ENCODE measurements at regions not wholly inside any gene's neighbourhood (a gene's known extent, or its start where the extent isn't known, plus 50 kb on each side); places are given as distances from the start of the nearest gene placed in this dataset.
"Not testable (repeated sequence)": the region's sequence is repeated elsewhere in the genome, so short reads cannot be mapped to it uniquely, and the experiment has no call there.

DNA sequence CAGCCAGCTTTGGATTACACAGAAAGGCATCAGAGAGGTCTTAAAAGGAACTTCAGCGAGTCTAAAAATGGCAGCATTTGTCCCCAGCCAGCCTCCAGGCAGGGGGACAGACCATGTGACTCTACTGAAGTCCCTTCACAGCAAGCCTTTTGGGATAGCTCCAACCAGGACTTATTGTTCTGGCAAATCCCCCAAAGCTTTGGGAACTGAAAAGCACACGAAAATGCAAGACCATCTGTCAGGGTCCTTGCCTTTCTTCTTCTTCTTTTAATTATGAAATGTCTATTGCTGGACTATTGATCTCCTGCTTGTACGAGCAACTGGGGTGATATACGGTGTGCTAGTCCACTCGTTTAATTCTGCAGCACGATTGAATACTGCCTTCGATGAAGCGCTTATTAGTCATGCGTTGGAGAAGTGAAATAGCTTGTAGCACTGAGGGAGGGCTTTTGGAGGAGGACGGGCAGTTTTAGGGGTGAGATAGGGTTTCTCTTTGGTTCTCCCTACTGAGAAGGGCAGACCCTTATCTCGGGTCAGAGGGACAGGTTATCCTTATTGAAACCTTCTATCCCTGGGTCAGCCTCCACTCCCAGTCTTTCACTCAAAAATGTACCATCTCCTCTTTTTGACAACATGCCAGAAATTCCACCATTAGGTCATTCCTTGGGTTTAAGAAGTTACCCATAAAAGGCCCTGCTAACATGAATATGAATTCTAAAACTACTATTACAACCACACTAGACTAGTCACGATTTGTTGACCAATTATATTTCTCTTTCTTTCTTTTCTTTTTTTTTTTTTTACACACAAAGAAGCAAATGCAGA, 416.4 kb downstream of the MIAT start:
- H3K27me3 ChIP-seq (ENCODE audit: control insufficient read depth, insufficient read depth, low read length) = peaks cover 19% of the 10 kb centered on the region
- DNase-seq (ENCODE audit: low read depth in 4 of 6, low spot score in 6 of 6) = peak in 2 of 6 donors; percentile 74 to 93
- H3K4me3 ChIP-seq (ENCODE audit: low read depth, low read length) = no peak overlapping the region
- no peaks in the 10 kb centered on the region for H3K9me3 ChIP-seq (ENCODE audit: control insufficient read depth, insufficient read depth, low read length)
- 33% methylated on average over 9 of the region's 12 CpGs for WGBS (ENCODE audit: insufficient coverage)
- peaks cover 5% of the 10 kb centered on the region for H3K4me1 ChIP-seq (ENCODE audit: control insufficient read depth, insufficient read depth, low read length)
- no peak overlapping the region for H3K27ac ChIP-seq (ENCODE audit: low read depth, low read length)
- H3K36me3 ChIP-seq (ENCODE audit: control insufficient read depth, insufficient read depth, low read length) = no peaks in the 10 kb centered on the region

DNA sequence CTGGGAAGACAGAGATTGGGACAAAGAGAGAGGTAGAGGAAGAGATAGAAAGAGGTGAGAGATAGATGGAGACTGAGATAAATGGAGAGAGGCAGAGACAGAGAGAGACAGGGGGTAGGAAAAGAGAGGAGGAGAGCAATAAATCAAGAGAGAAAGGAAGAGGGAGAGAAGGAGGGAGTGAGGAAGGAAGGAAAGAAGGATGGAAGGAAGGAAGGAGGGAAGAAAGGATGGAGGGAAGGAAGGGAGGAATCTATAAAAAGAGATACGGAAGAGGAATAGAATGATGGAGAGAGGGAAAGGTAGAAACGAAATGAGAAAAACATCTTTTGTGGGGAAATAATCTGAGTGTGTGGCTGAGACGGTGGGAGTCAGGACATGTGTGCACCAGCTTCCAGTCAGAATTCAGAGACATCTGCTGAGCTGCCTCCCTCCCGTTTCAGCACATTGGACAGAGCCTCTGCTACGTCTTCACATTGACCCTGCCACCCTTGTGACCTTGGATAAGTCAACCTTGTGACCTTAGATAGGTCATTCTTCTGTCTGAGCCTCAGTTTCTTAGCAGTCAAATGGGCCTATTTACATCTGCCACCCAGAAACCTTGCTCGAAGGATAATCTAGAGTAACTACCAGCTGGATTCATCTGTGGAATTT, 417.8 kb downstream of the MIAT start:
- Histone ChIP-seq H3K27me3 (ENCODE audit: control insufficient read depth, insufficient read depth, low read length) (peaks cover 19% of the 10 kb centered on the region), H3K4me1 (ENCODE audit: control insufficient read depth, insufficient read depth, low read length) (peaks cover 5% of the 10 kb centered on the region), H3K9me3 (ENCODE audit: control insufficient read depth, insufficient read depth, low read length) (no peaks in the 10 kb centered on the region), H3K36me3 (ENCODE audit: control insufficient read depth, insufficient read depth, low read length) (no peaks in the 10 kb centered on the region), H3K27ac (ENCODE audit: low read depth, low read length) (no peak overlapping the region), H3K4me3 (ENCODE audit: low read depth, low read length) (no peak overlapping the region)
- no peak for DNase-seq (ENCODE audit: low read depth in 4 of 6, low spot score in 6 of 6)
- 70% methylated on average over 5 of the region's 6 CpGs for WGBS (ENCODE audit: insufficient coverage)

DNA sequence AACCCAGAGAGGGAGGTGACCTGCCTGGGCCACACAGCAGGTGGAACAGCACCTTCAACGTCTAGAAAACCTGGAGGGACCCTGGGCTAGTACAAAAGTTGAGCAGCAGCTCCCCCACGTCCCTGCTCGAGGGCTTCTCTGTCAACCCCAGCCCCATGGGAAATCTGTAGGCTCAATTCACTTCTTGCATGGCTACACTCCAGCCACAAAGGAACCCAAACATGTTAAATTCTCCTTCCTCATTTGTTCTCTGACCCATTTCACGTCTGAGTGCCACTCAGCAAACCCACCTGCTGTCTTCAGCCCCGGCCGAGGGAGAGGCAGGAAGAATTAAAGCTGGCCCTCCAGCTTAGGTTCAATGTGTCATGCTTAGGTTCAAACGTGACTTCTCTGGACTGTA, 418.5 kb downstream of the MIAT start:
- Histone ChIP-seq H3K27ac (ENCODE audit: low read depth, low read length) (no peak overlapping the region), H3K4me3 (ENCODE audit: low read depth, low read length) (no peak overlapping the region), H3K9me3 (ENCODE audit: control insufficient read depth, insufficient read depth, low read length) (no peaks in the 10 kb centered on the region), H3K4me1 (ENCODE audit: control insufficient read depth, insufficient read depth, low read length) (peaks cover 5% of the 10 kb centered on the region), H3K27me3 (ENCODE audit: control insufficient read depth, insufficient read depth, low read length) (peaks cover 19% of the 10 kb centered on the region), H3K36me3 (ENCODE audit: control insufficient read depth, insufficient read depth, low read length) (no peaks in the 10 kb centered on the region)
- DNase-seq (ENCODE audit: low read depth in 4 of 6, low spot score in 6 of 6) = no peak
- 33% methylated on average over 6 of the region's 7 CpGs for WGBS (ENCODE audit: insufficient coverage)

DNA sequence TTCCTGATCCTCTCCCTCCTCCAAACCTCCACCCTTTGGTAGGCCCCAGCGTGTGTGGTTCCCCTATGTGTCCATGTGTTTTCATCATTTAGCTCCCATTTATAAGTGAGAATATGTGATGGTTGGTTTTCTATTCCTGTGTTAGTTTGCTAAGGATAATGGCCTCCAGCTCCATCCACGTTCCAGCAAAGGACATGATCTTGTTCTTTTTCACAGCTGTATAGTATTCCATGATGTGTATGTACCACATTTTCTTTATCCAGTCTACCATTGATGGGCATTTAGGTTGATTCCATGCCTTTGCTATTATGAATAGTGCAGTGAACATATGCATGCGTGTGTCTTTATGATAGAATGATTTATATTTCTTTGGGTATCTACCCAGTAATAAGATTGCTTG, 420.7 kb downstream of the MIAT start:
- not testable (repeated sequence) for H3K4me1 ChIP-seq (ENCODE audit: control insufficient read depth, insufficient read depth, low read length); H3K4me3 ChIP-seq (ENCODE audit: low read depth, low read length); H3K36me3 ChIP-seq (ENCODE audit: control insufficient read depth, insufficient read depth, low read length); DNase-seq (ENCODE audit: low read depth in 4 of 6, low spot score in 6 of 6); H3K9me3 ChIP-seq (ENCODE audit: control insufficient read depth, insufficient read depth, low read length); H3K27ac ChIP-seq (ENCODE audit: low read depth, low read length)
- WGBS (ENCODE audit: insufficient coverage) = no CpG with 5 or more reads among the region's 3 CpGs
- peaks cover 19% of the 10 kb centered on the region for H3K27me3 ChIP-seq (ENCODE audit: control insufficient read depth, insufficient read depth, low read length)

DNA sequence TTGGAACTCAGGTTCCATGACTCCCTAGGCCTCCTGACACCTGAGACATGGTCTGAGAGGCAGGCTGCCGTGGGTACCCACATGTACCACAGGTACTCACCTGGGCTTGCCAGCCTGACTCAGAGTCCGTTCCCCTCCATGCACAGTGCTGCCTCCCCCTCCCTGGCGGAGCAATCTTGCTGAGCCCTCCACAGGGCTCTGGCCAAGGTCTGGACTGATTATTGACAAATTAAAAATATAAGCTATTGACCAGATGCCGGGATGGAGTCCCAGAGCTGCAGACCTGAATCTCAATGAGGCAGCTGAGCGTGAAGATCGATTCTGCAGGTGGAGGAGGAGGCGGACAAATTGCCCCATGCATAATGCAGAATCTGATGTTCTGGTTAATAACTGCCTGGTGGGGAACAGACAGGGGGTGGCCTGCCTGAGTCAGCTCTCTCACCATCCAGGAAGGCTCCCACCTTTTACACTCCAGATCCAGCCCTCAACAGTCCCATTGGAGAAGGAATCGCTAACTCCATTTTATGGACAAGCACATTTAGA, 422.7 kb downstream of the MIAT start:
- Histone ChIP-seq H3K27ac (ENCODE audit: low read depth, low read length) (no peak overlapping the region), H3K9me3 (ENCODE audit: control insufficient read depth, insufficient read depth, low read length) (no peaks in the 10 kb centered on the region), H3K27me3 (ENCODE audit: control insufficient read depth, insufficient read depth, low read length) (peaks cover 17% of the 10 kb centered on the region), H3K4me1 (ENCODE audit: control insufficient read depth, insufficient read depth, low read length) (no peaks in the 10 kb centered on the region), H3K4me3 (ENCODE audit: low read depth, low read length) (no peak overlapping the region), H3K36me3 (ENCODE audit: control insufficient read depth, insufficient read depth, low read length) (no peaks in the 10 kb centered on the region)
- WGBS (ENCODE audit: insufficient coverage) = 45% methylated on average over 4 of the region's 8 CpGs
- peak in 1 of 6 donors; percentile 54 for DNase-seq (ENCODE audit: low read depth in 4 of 6, low spot score in 6 of 6)

DNA sequence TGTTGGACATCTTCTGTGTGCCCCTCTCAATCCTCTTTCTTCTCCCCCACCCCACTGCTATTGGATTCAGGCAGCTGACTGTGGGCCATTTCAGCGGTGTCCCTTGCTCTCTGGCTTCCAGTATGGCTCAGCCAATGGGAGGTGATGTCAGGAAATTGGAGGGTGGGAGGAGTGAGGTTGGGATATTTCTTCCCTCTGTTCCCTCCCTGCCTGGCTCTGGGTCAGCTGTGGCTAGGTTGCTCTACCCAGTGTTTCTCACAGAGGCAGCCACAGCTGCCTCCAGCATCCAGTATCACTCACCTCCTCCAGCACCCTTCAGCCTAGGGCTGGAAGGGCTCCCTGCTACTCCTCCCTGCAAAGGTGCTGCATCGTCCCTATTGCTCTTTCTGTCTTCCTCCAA, 423.5 kb downstream of the MIAT start:
- WGBS (ENCODE audit: insufficient coverage) = 56% methylated on average over 1 of the region's 2 CpGs
- DNase-seq (ENCODE audit: low read depth in 4 of 6, low spot score in 6 of 6) = no peak
- Histone ChIP-seq H3K27ac (ENCODE audit: low read depth, low read length) (no peak overlapping the region), H3K4me3 (ENCODE audit: low read depth, low read length) (no peak overlapping the region), H3K27me3 (ENCODE audit: control insufficient read depth, insufficient read depth, low read length) (peaks cover 14% of the 10 kb centered on the region), H3K36me3 (ENCODE audit: control insufficient read depth, insufficient read depth, low read length) (no peaks in the 10 kb centered on the region), H3K4me1 (ENCODE audit: control insufficient read depth, insufficient read depth, low read length) (no peaks in the 10 kb centered on the region), H3K9me3 (ENCODE audit: control insufficient read depth, insufficient read depth, low read length) (no peaks in the 10 kb centered on the region)

DNA sequence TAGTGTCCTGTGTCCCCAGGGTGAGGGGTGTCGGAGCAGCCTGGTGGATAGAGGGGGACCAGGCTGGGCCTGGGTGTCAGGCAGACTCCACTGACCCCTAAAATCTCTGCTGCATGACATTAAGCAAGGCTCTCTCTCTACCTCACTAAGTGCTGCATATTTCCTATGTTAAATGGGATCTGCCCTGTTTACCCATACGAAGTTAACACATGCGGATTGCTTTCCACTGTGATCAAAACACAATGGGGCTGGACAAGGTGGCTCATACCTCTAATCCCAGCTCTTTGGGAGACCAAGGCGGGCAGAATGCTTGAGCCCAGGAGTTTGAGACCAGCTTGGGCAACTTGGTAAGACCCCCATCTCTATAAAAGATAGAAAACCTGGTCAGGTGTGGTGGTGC, 426.2 kb downstream of the MIAT start:
- no peak overlapping the region for H3K27ac ChIP-seq (ENCODE audit: low read depth, low read length)
- H3K36me3 ChIP-seq (ENCODE audit: control insufficient read depth, insufficient read depth, low read length) = no peaks in the 10 kb centered on the region
- 80% methylated on average over 2 of the region's 4 CpGs for WGBS (ENCODE audit: insufficient coverage)

DNA sequence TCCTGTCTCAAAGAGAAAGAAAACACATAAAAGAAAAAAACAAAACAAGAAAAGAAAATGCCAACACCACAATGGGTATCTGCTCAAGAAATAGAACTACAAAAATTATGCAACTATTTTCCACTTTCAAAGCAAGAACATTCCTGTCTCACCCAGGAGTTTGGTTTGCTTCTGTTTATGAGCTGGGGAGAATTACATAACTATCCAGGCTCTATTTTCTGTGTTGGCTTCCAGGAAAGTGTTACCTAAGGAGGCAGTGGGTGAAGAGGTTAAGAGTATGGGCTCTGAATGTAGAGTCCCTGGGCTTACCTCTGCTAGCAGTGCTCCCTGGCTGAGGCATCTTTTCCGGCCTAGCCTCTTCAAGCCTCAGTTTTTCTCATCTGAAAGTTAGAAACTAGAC, 426.7 kb downstream of the MIAT start:
- H3K4me1 ChIP-seq (ENCODE audit: control insufficient read depth, insufficient read depth, low read length) = peaks cover 7% of the 10 kb centered on the region
- 85% methylated on average over 1 of the region's 1 CpG for WGBS (ENCODE audit: insufficient coverage)
- peaks cover 5% of the 10 kb centered on the region for H3K27me3 ChIP-seq (ENCODE audit: control insufficient read depth, insufficient read depth, low read length)
- H3K36me3 ChIP-seq (ENCODE audit: control insufficient read depth, insufficient read depth, low read length) = no peaks in the 10 kb centered on the region
- H3K4me3 ChIP-seq (ENCODE audit: low read depth, low read length) = no peak overlapping the region
- no peaks in the 10 kb centered on the region for H3K9me3 ChIP-seq (ENCODE audit: control insufficient read depth, insufficient read depth, low read length)
- no peak for DNase-seq (ENCODE audit: low read depth in 4 of 6, low spot score in 6 of 6)
- H3K27ac ChIP-seq (ENCODE audit: low read depth, low read length) = no peak overlapping the region

More for the DNA sequence above, 426.2 kb downstream of the MIAT start:
- peaks cover 5% of the 10 kb centered on the region for H3K27me3 ChIP-seq (ENCODE audit: control insufficient read depth, insufficient read depth, low read length)
- peaks cover 7% of the 10 kb centered on the region for H3K4me1 ChIP-seq (ENCODE audit: control insufficient read depth, insufficient read depth, low read length)
- no peaks in the 10 kb centered on the region for H3K9me3 ChIP-seq (ENCODE audit: control insufficient read depth, insufficient read depth, low read length)
- no peak for DNase-seq (ENCODE audit: low read depth in 4 of 6, low spot score in 6 of 6)
- no peak overlapping the region for H3K4me3 ChIP-seq (ENCODE audit: low read depth, low read length)

DNA sequence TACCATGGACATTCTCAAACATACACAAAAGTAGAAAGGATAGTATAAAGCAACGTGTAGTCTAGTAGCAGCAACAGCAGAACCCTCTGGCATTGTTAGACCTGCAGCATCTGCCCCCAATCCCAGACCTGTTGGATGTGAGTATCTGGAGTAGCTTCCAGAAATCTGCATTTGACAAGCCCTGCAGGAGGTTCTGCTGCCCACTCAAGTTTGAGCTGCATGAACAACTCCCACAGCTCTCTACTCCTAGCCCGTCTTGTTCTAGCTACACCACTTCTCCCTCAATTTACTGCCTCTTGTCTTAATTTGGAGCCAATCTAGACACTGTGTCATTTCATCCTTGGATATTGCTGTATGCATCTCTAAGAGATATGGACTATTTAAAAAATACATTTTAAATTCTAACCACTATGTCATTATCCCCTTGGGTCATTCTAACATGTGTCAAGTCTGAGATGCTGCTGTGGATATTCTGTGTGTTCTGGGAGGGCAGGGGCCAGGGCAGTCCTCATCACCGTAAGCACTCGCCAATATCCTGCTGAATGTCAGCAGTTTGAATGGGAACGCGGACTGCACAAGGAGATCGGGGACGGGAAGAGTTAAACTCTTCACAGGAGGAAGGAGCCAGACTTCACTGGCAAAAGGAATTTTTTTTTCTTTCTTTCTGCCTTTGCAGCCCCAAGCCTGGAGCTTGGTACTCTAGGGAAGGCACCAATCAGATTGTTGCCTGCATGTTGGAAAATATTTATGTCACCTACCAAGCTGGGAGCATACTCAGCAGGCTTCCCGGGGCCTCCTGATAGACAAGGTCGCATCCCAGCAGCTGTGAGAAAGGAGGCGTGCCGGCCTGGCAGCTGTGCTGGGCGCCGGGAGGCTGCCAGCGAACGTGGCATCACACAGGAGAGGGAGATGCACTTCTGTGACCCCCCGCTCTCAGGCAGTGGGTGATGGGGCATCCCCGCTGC, 429.0 kb downstream of the MIAT start:
- Histone ChIP-seq H3K27me3 (ENCODE audit: control insufficient read depth, insufficient read depth, low read length) (peaks cover 8% of the 10 kb centered on the region), H3K4me3 (ENCODE audit: low read depth, low read length) (no peak overlapping the region), H3K9me3 (ENCODE audit: control insufficient read depth, insufficient read depth, low read length) (no peaks in the 10 kb centered on the region), H3K4me1 (ENCODE audit: control insufficient read depth, insufficient read depth, low read length) (peaks cover 21% of the 10 kb centered on the region), H3K27ac (ENCODE audit: low read depth, low read length) (no peak overlapping the region), H3K36me3 (ENCODE audit: control insufficient read depth, insufficient read depth, low read length) (no peaks in the 10 kb centered on the region)
- peak in 2 of 6 donors; percentile 62 to 73 for DNase-seq (ENCODE audit: low read depth in 4 of 6, low spot score in 6 of 6)
- 16% methylated on average over 15 of the region's 18 CpGs for WGBS (ENCODE audit: insufficient coverage)

All from spinal cord (tissue), 9 donors.